DND-41 (cell line): ENCODE measurements at regions not wholly inside any gene's neighbourhood (a gene's known extent, or its start where the extent isn't known, plus 50 kb on each side); places are given as distances from the start of the nearest gene placed in this dataset.

Experiments used
- ATAC-seq: fragments of 200-7000 bp; cut with Tn5 transposase; 3 replicates; pipeline ENCODE4 v1.9.1; 2021; ENCODE audit warnings: low read depth; ENCODE audit not compliant: insufficient read depth
- DNase-seq: peaks from one replicate; pipeline ENCODE4 v3.0.0-alpha.2; 2020
- H2AFZ ChIP-seq: 2 replicates; pipeline ENCODE4 v1.6.0; 2012; ENCODE audit warnings: low read depth, low read length
- H3K27ac ChIP-seq: 2 replicates; pipeline ENCODE4 v1.5.1; 2012; ENCODE audit warnings: low read length, inconsistent platforms
- H3K27me3 ChIP-seq: fragments of 200-600 bp; sonication (generic); 2 replicates; pipeline ENCODE4 v1.6.0; 2012; ENCODE audit warnings: low read length, mild to moderate bottlenecking, inconsistent platforms; ENCODE audit not compliant: insufficient read depth, poor library complexity
- H3K36me3 ChIP-seq: 2 replicates; pipeline ENCODE4 v1.5.1; 2012; ENCODE audit warnings: low read length, inconsistent platforms; ENCODE audit not compliant: insufficient read depth
- H3K4me1 ChIP-seq: 2 replicates; pipeline ENCODE4 v1.5.1; 2012; ENCODE audit warnings: mild to moderate bottlenecking, low read length; ENCODE audit not compliant: insufficient read depth
- H3K4me2 ChIP-seq: 2 replicates; pipeline ENCODE4 v1.6.0; 2012; ENCODE audit warnings: mild to moderate bottlenecking, moderate library complexity, low read length, inconsistent platforms; ENCODE audit not compliant: insufficient read depth
- H3K4me3 ChIP-seq, 2 experiments: fragments of 200-600 bp in 1 of 2; shearing (Covaris generic) in 1 of 2; 2 replicates each; pipeline ENCODE4 v1.5.1; 2012 to 2016; ENCODE audit warnings: inconsistent platforms in 2 of 2, low read length in 2 of 2, mild to moderate bottlenecking in 2 of 2, low read depth in 1 of 2, moderate library complexity in 1 of 2
- H3K79me2 ChIP-seq: 2 replicates; pipeline ENCODE4 v1.6.0; 2012; ENCODE audit warnings: low read length, inconsistent platforms; ENCODE audit not compliant: insufficient read depth
- H3K9ac ChIP-seq: 2 replicates; pipeline ENCODE4 v1.6.0; 2012; ENCODE audit warnings: low read depth, mild to moderate bottlenecking, inconsistent platforms, low read length, moderate library complexity
- H3K9me3 ChIP-seq: 2 replicates; pipeline ENCODE4 v1.5.1; 2012; ENCODE audit warnings: low read length, moderate library complexity, mild to moderate bottlenecking, inconsistent platforms; ENCODE audit not compliant: insufficient read depth, severe bottlenecking
- H4K20me1 ChIP-seq: 2 replicates; pipeline ENCODE4 v1.6.0; 2012; ENCODE audit warnings: low read length; ENCODE audit not compliant: insufficient read depth
- CTCF ChIP-seq: IDR thresholded peaks from 2 replicates; pipeline ENCODE4 v1.5.1; 2012; ENCODE audit warnings: borderline replicate concordance, low read length, moderate library complexity, mild to moderate bottlenecking; ENCODE audit not compliant: poor library complexity, severe bottlenecking; ENCODE audit errors: extremely low read depth
- EZH2 ChIP-seq: IDR thresholded peaks from 3 replicates; pipeline ENCODE4 v1.6.1; 2012; ENCODE audit warnings: borderline replicate concordance, low read depth, mild to moderate bottlenecking, moderate library complexity, low read length, inconsistent platforms; ENCODE audit not compliant: severe bottlenecking

- no peak overlapping the region for H3K9ac ChIP-seq
- ATAC-seq (no peak), DNase-seq (no peak)
- no peak overlapping the region for H3K4me2 ChIP-seq
- no peak overlapping the region for H3K27ac ChIP-seq
- no peaks in the 10 kb centered on the region for H3K9me3 ChIP-seq
- H3K36me3 ChIP-seq, result no peaks in the 10 kb centered on the region
- TF ChIP-seq CTCF, result no peak
- no peak for TF ChIP-seq EZH2
- H2AFZ ChIP-seq, result no peak overlapping the region
- H3K4me3 ChIP-seq, result no peak overlapping the region
- no peaks in the 10 kb centered on the region for H4K20me1 ChIP-seq
- H3K79me2 ChIP-seq, result no peaks in the 10 kb centered on the region
- H3K27me3 ChIP-seq, result no peaks in the 10 kb centered on the region
- H3K4me1 ChIP-seq, result no peaks in the 10 kb centered on the region
These were observed 56.3 kb upstream of the OLIG3 start for GRCh38 chr6:137550535-137550934.

- ATAC-seq (no peak), DNase-seq (no peak)
- Histone ChIP-seq H3K27ac (no peak overlapping the region), H3K27me3 (no peaks in the 10 kb centered on the region), H3K36me3 (no peaks in the 10 kb centered on the region), H3K79me2 (no peaks in the 10 kb centered on the region), H3K4me2 (no peak overlapping the region), H3K4me1 (no peaks in the 10 kb centered on the region), H2AFZ (no peak overlapping the region), H3K9me3 (no peaks in the 10 kb centered on the region), H3K4me3 (no peak overlapping the region), H3K9ac (no peak overlapping the region), H4K20me1 (no peaks in the 10 kb centered on the region)
- TF ChIP-seq EZH2 (no peak), CTCF (no peak)
These were observed 58.0 kb upstream of the OLIG3 start for GRCh38 chr6:137552146-137552545.

GRCh38 chr6:137552809-137553208 is 58.6 kb upstream of the OLIG3 start:
- Histone ChIP-seq H2AFZ (no peak overlapping the region), H3K4me1 (no peaks in the 10 kb centered on the region), H4K20me1 (no peaks in the 10 kb centered on the region), H3K79me2 (no peaks in the 10 kb centered on the region), H3K4me2 (no peak overlapping the region), H3K27me3 (no peaks in the 10 kb centered on the region), H3K27ac (no peak overlapping the region), H3K9me3 (no peaks in the 10 kb centered on the region), H3K36me3 (no peaks in the 10 kb centered on the region), H3K9ac (no peak overlapping the region), H3K4me3 (no peak overlapping the region)
- DNase-seq (no peak), ATAC-seq (no peak)
- no peak for TF ChIP-seq CTCF
- TF ChIP-seq EZH2, result no peak
